ENCODE measurements at regions not wholly inside any gene's neighbourhood (a gene's known extent, or its start where the extent isn't known, plus 50 kb on each side); places are given as distances from the start of the nearest gene placed in this dataset.

DNA sequence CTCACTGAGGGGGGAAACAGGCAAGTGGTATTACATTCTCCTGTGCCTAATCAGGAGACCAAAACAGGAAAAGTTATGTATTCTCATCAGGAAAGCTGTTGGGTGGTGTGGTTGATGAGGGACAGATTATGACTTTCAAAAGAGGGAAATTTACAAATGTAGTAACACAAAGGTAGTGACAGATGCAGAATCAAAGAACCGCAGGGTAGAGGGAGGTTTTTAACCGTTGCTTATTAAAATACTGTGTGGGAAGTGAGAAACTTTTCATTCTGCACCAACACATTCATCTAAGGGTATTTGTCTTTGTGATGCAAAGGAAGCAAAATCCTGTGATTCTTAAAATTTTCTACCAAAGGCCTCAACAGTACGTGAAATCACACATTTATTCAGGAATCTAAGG, 288.2 kb upstream of the MAN1A1 start:
- Mint-ChIP-seq H3K27ac (no peak overlapping the region), H3K4me3 (no peak overlapping the region), H3K9me3 (ENCODE audit: insufficient read depth) (no peaks in the 10 kb centered on the region), H3K36me3 (ENCODE audit: low read depth) (no peaks in the 10 kb centered on the region), H3K4me1 (ENCODE audit: low read depth) (peaks cover 6% of the 10 kb centered on the region), H3K27me3 (ENCODE audit: low read depth) (peaks cover 2% of the 10 kb centered on the region)
- ChIA-PET POLR2A (no interaction called here), CTCF (no interaction called here)
- ATAC-seq (no peak), DNase-seq (no peak)

DNA sequence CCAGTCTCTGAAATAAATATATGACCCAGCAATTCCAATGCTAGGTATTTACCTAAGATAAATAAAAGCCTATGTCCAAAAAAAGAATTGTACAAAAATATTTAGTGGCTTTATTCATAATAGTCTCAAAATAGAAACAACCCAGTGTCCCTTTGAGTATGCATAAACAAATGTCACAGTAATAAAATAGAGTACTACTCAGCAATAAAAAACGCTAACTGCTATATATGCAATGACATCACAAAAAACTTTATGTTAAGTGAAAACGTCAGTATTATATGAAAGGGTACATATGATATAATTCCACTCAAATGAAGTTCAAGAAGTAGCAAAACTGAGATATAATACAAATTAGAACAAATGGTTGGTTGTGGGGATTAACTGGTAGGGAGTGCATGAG, 286.5 kb upstream of the MAN1A1 start:
- Mint-ChIP-seq H3K27me3 (ENCODE audit: low read depth) (peaks cover 2% of the 10 kb centered on the region), H3K9me3 (ENCODE audit: insufficient read depth) (no peaks in the 10 kb centered on the region), H3K27ac (no peak overlapping the region), H3K4me1 (ENCODE audit: low read depth) (peaks cover 6% of the 10 kb centered on the region), H3K4me3 (no peak overlapping the region), H3K36me3 (ENCODE audit: low read depth) (no peaks in the 10 kb centered on the region)
- POLR2A ChIA-PET = no interaction called here
- ATAC-seq (no peak), DNase-seq (no peak)
- CTCF ChIA-PET = no interaction called here

DNA sequence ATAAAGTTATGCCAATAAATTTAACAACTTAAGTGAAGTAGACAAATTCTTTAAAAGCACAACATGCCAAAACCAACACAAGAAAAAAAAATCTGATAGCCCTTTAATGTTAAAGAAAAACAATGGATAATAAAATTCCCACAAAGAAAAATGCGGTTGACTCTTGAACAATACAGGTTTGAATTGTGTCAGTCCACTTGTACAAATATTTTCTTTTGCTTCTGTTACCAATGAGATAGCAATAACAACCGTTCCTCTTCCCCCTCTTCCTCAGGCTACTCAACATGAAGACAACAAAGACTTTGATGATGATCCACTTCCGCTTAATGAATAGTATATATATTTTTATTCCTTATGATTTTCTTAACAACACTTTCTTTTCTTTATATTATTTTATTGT, 283.9 kb upstream of the MAN1A1 start:
- DNase-seq (no peak), ATAC-seq (no peak)
- Mint-ChIP-seq H3K4me3 (no peak overlapping the region), H3K36me3 (ENCODE audit: low read depth) (no peaks in the 10 kb centered on the region), H3K4me1 (ENCODE audit: low read depth) (peaks cover 6% of the 10 kb centered on the region), H3K27ac (no peak overlapping the region), H3K27me3 (ENCODE audit: low read depth) (peaks cover 2% of the 10 kb centered on the region), H3K9me3 (ENCODE audit: insufficient read depth) (no peaks in the 10 kb centered on the region)
- ChIA-PET POLR2A (no interaction called here), CTCF (no interaction called here)

DNA sequence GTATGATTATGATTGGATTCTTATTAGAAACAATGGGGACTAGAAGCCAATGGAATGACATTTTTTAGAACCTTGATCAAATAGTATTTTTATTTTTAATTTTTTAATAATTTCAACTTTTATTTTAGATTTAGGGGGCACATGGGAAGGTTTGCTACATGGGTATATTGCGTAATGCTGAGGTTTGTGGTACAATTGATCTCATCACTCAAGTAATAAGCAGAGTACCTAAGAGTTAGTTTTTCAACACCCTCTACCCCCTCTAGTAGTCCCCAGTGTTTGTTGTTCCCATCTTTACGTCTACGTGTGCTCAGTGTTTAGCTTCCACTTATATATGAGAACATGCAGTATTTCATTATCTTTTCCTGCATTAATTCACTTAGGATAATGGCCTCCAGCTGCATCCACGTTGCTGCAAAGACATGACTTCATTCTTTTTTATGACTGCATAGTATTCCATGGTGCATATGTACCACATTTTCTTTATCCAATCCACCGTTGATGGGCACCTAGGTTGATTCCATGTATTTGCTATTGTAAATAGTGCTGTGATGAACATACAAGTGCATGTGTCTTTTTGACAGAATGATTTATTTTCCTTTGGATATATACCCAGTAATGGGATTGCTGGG, 281.1 kb upstream of the MAN1A1 start:
- Mint-ChIP-seq H3K36me3 (ENCODE audit: low read depth) (no peaks in the 10 kb centered on the region), H3K4me1 (ENCODE audit: low read depth) (no peaks in the 10 kb centered on the region)
- ATAC-seq = no peak

DNA sequence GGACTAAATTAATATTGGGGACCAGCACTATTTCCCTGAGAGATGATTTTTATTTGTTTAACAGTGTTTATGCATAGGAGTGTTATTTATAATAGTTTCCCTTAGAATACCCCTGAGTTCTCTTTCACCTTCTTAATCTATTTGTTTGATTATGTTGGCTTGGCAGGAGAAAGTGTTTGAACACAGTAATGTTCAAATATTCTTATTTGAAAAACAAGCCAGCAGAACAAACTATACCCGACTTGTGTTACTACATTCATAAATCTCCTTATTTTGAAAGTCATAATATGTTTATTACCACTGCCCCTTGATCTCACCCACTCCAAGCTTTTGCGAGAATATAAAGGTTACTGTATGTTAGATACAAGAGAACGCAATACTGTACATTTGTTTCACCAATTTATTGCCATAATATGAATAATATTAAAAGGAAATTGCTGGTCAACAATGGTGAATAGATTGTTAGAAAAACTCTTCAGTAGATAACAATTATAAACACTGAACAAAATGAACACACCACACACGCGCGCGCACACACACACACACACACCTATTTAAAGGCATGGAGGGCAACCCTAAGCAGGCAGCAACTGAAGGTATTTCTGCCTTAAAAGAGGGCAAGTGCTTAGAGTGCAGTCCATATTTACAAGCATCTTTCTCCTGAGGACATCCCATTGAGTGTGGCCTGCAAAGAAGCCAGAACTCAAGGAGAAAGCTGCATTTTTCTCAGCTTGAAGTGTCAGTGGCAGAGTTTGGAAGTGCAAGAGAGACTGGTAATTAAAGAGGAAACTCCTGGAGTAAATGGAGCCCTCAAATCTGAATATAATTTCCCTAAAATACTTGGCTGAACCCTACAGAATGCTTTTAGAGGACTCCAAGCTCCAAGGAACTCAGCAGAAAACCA, 279.4 kb upstream of the MAN1A1 start:
- no peaks in the 10 kb centered on the region for H3K9me3 Mint-ChIP-seq (ENCODE audit: insufficient read depth)
- H3K4me1 Mint-ChIP-seq (ENCODE audit: low read depth) = no peaks in the 10 kb centered on the region
- CTCF ChIA-PET = no interaction called here
- no peak overlapping the region for H3K27ac Mint-ChIP-seq
- H3K36me3 Mint-ChIP-seq (ENCODE audit: low read depth) = no peaks in the 10 kb centered on the region
- DNase-seq (no peak), ATAC-seq (no peak)
- H3K4me3 Mint-ChIP-seq = no peak overlapping the region
- H3K27me3 Mint-ChIP-seq (ENCODE audit: low read depth) = peaks cover 2% of the 10 kb centered on the region
- POLR2A ChIA-PET = no interaction called here

More for the DNA sequence above, 281.1 kb upstream of the MAN1A1 start:
- POLR2A ChIA-PET = no interaction called here
- Mint-ChIP-seq H3K27me3 (ENCODE audit: low read depth) (peaks cover 2% of the 10 kb centered on the region), H3K27ac (no peak overlapping the region), H3K4me3 (no peak overlapping the region), H3K9me3 (ENCODE audit: insufficient read depth) (no peaks in the 10 kb centered on the region)
- CTCF ChIA-PET = no interaction called here
- no peak for DNase-seq

DNA sequence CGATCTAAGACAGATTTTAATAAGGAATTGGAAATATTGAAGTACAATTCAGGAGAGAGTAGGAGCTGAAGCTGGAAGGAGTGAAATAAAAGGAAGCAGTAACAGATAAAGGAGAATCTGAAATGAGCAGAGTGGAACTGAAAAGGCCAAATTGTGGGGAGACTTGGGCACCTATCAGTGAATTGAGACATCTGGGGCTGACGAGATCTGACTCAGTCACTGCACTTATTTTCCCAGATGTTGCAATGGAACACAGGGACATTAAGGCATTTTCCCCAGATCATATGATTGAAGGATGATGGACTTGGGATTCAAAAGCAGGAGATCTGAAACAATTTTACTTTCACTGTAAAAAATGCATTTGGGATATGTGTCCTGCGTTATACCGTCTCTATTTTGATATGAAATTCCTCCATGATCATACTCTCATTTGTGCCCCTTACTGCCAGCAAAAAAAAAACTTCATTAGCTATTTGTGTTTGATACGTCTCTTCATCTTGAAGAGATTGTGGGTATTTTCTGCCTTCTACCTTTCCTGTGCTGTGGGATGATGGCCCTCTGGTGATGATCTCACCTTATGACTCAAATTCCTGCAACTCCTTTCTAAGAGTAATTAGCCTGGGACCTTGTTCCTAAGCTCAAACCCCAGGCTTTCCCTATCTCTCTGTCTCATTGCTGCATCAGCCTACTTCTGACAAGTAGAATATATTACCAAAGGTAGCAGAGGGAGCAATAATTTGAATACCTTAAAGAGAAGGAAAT, 278.5 kb upstream of the MAN1A1 start:
- Mint-ChIP-seq H3K27me3 (ENCODE audit: low read depth) (no peaks in the 10 kb centered on the region), H3K36me3 (ENCODE audit: low read depth) (no peaks in the 10 kb centered on the region), H3K4me1 (ENCODE audit: low read depth) (no peaks in the 10 kb centered on the region), H3K27ac (no peak overlapping the region), H3K4me3 (no peak overlapping the region), H3K9me3 (ENCODE audit: insufficient read depth) (no peaks in the 10 kb centered on the region)
- POLR2A ChIA-PET = no interaction called here
- no peak for ATAC-seq
- DNase-seq = no peak
- CTCF ChIA-PET = no interaction called here

DNA sequence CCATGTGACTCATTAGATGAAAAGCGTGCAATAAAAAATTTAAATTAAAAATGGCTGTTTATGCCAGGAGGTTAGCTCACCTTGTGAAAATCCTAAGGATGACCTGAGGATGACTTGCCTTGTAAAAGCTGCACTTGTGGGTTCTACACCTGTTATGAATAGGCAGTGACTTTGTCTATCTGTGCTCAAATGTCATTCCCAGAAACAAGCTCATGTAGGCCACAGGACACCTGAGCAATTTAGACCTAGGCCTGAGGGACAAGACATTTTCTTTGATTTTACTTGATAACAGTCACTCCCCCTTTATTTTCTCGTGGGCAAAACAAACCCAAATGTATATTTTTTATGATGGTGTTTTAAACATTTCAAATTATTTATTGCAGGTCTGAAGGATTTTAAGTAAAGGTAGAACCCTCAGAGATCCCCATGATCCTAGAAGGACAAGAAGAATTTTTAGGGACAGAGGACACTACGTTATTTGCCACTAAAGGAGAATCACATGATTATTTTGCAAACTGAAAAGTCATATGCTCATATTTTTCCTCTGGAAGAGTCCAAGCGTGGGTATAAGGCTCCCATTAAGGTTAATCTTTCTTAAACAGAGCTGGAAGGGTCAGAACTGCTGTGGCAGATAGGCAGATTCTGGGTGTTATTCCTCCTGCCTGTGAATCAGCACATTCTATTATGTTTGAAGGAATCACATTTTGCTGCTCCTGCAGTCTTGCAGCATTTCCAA, 277.5 kb upstream of the MAN1A1 start:
- Mint-ChIP-seq H3K4me1 (ENCODE audit: low read depth) (no peaks in the 10 kb centered on the region), H3K27ac (no peak overlapping the region), H3K36me3 (ENCODE audit: low read depth) (no peaks in the 10 kb centered on the region), H3K9me3 (ENCODE audit: insufficient read depth) (no peaks in the 10 kb centered on the region), H3K27me3 (ENCODE audit: low read depth) (no peaks in the 10 kb centered on the region), H3K4me3 (no peak overlapping the region)
- DNase-seq (no peak), ATAC-seq (no peak)
- POLR2A ChIA-PET = interaction anchor here (0.6 kb wide), 1 partner anchor 395 kb away, joined by 4 read pairs; no protein-coding TSS in a partner anchor
- CTCF ChIA-PET = no interaction called here

DNA sequence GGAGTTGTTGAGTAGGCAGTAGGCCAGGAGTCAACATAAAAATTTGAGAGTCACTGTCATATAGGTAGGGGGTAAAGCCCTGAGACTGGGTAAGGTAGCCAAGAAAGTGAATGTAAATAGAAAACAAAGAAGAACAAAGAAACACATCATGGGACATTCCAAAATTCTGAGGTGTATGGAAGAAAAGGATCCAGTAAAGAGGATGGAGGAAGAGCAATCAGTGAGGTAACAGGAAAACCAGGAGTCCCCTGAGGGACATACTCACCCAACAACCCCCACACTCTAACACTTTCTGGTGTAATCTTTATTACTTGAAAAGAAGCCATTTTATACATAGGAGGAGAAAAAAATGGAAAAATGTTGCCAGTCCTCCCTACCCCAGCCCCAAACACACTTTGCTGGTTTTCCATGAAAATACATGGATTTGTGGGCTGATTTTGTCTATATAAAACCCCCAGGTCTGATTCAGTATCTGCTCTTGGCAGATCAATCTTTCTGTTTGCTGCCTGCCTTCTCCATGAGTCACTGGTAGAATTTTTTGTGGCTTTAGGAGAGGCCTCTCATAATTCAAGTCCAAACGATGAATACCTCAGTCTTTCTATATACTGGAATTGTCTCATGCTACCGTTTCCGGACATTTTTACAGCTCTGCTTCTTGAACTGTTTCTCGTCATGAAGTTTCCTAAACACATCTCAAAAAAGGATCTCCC, 271.4 kb upstream of the MAN1A1 start:
- DNase-seq (no peak), ATAC-seq (no peak)
- ChIA-PET POLR2A (no interaction called here), CTCF (no interaction called here)
- Mint-ChIP-seq H3K9me3 (ENCODE audit: insufficient read depth) (no peaks in the 10 kb centered on the region), H3K27me3 (ENCODE audit: low read depth) (peaks cover 2% of the 10 kb centered on the region), H3K4me1 (ENCODE audit: low read depth) (no peaks in the 10 kb centered on the region), H3K4me3 (no peak overlapping the region), H3K27ac (no peak overlapping the region), H3K36me3 (ENCODE audit: low read depth) (no peaks in the 10 kb centered on the region)

GRCh38 chr6:119614138-119614537, 264.6 kb upstream of the MAN1A1 start:
- Mint-ChIP-seq H3K4me1 (ENCODE audit: low read depth) (no peaks in the 10 kb centered on the region), H3K4me3 (no peak overlapping the region), H3K36me3 (ENCODE audit: low read depth) (no peaks in the 10 kb centered on the region), H3K27me3 (ENCODE audit: low read depth) (peaks cover 4% of the 10 kb centered on the region), H3K9me3 (ENCODE audit: insufficient read depth) (no peaks in the 10 kb centered on the region), H3K27ac (no peak overlapping the region)
- POLR2A ChIA-PET = no interaction called here
- CTCF ChIA-PET = no interaction called here
- no peak for DNase-seq
- no peak for ATAC-seq

DNA sequence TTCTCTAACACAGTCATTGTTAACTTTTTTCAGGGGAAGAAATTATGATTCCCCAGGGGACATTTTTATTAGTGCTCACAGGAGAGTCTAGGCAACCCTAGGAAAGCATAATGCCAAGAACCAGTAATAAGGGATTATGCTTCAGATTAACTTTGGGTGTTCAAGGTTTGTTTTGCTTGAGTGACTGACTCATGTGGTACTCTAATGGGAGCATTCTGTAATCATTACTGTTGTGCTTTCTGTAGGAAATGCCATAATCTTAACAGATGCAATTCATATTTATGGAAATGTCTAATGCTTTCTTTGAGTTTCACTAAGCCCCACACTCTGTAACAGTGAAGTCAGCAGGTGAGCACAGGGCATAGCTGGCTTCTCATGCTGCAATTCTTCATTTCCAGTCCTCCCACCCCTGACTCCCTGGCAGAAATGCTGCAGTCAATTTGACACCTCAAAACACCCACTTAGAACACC, 263.4 kb upstream of the MAN1A1 start:
- no peaks in the 10 kb centered on the region for H3K4me1 Mint-ChIP-seq (ENCODE audit: low read depth)
- no peak for ATAC-seq
- no peaks in the 10 kb centered on the region for H3K36me3 Mint-ChIP-seq (ENCODE audit: low read depth)
- POLR2A ChIA-PET = interaction anchor here (0.6 kb wide), 1 partner anchor 519 kb away, joined by 4 read pairs; no protein-coding TSS in a partner anchor
- H3K27me3 Mint-ChIP-seq (ENCODE audit: low read depth) = peaks cover 4% of the 10 kb centered on the region
- H3K27ac Mint-ChIP-seq = no peak overlapping the region
- CTCF ChIA-PET = no interaction called here
- H3K9me3 Mint-ChIP-seq (ENCODE audit: insufficient read depth) = no peaks in the 10 kb centered on the region
- no peak for DNase-seq
- no peak overlapping the region for H3K4me3 Mint-ChIP-seq

DNA sequence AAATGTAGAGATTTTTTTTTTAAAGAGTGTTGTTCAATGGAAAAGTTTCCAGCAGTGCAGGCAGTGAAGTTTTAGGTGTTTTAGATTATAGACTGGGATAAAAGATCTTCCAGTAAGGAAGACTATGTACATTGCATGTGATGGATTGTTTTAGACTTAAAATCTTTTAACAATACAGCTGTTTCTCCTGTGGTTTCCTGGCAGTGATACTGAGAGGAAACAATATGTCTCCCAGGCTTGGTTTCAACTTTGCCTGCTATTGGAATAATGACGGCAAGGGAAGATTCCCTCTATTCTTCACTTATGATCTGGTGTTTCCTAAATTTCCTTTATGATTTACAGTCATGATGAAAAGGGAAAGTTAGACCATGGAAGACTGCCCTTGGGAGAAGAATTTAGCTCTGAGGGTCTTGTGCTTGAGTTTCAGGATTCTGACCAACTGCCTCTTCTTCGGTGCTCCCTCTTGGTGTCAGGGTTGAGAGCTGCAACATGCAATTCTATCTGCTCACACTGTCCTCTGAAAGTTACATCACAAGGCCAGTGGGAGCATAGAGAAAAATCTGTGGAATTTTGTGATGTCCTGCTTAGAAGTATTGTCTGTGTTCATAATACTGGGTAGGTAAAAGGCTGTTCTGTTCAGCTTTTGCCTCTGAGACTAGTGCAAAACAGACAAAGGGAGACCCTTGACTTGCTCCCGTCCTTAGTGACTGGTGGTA, 262.8 kb upstream of the MAN1A1 start:
- peaks cover 4% of the 10 kb centered on the region for H3K27me3 Mint-ChIP-seq (ENCODE audit: low read depth)
- ChIA-PET CTCF (no interaction called here), POLR2A (no interaction called here)
- H3K36me3 Mint-ChIP-seq (ENCODE audit: low read depth) = no peaks in the 10 kb centered on the region
- H3K9me3 Mint-ChIP-seq (ENCODE audit: insufficient read depth) = no peaks in the 10 kb centered on the region
- no peak for DNase-seq
- H3K4me3 Mint-ChIP-seq = no peak overlapping the region
- no peak overlapping the region for H3K27ac Mint-ChIP-seq
- ATAC-seq = no peak
- H3K4me1 Mint-ChIP-seq (ENCODE audit: low read depth) = no peaks in the 10 kb centered on the region
